CD4-positive, alpha-beta T cell treated with Interleukin-10 for 1 hour (primary cell): ENCODE measurements at regions not wholly inside any gene's neighbourhood (a gene's known extent, or its start where the extent isn't known, plus 50 kb on each side); places are given as distances from the start of the nearest gene placed in this dataset.

ENCODE experiments used
- DNase-seq: peaks from one replicate; pipeline ENCODE4 v3.0.0-alpha.2; 2020

- no peak for DNase-seq
Measured at GRCh38 chr15:96268442-96269204, 61.9 kb upstream of the NR2F2 start.

DNA sequence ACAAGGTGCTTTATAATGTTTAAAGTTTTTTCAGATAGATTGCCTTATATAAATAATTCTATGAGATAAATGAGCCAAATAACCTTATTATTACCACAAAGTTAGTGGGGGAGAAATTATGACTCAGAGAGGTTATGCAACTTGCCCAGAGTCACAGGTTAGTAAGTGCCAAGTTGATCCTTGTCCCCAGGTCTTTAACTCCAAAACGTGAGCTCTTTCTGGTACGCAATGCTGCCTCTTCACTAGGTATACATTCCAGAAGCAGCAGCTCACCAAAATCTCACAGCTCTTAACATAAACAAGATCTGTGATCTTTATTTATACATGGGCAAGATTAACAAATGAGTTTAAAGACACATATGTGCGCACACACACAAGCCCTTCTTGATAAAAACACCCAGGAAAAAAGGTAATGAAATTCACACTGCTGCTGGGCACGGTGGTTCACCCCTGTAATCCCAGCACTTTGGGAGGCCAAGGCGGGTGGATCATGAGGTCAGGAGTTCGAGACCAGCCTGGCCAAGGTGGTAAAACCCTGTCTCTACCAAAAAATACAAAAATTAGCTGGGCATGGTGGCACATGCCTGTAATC, 59.8 kb upstream of the NR2F2 start:
- DNase-seq = no peak

- no peak for DNase-seq
Measured at GRCh38 chr15:96272427-96272826, 58.1 kb upstream of the NR2F2 start.

DNA sequence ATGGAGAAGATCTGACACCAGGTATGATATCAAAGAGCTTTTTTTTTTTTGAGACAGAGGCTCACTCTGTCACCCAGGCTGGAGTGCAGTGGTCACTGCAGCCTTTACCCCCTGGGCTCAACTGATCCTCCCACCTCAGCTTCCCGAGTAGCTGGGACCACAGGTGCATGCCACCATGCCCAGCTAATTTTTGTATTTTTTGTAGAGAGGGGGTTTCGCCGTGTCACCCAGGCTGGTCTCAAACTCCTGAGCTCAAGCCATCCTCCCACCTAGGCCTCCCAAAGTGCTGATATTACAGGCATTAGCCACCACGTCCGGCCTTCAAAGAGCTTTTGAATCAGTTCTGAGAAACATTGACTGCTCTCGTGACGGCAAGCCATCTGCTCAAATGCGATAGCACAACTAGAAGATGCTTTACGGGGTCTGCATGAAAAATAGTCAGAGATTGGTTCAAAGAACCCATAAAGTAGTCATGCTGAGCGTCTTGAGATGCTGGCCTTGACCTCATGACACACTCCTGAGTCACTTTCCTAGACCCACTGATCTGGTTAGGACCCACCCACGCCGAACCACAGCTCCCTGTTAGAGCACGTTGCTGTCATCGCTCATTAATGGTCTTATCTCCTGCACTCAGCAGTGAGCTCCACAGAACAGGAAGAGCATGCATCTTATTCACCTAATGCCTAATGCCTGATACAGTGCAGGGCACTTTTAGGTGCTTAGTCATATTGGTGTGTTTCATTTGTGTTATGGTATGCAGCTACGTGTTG, 57.0 kb upstream of the NR2F2 start:
- no peak for DNase-seq

GRCh38 chr15:96274087-96274440, 56.4 kb upstream of the NR2F2 start:
- DNase-seq = no peak

- no peak for DNase-seq
Measured at GRCh38 chr15:96274698-96275097, 55.8 kb upstream of the NR2F2 start.

GRCh38 chr15:96276438-96277210, 53.9 kb upstream of the NR2F2 start:
- DNase-seq = no peak
